Spinal cord (tissue), 9 donors: ENCODE measurements at regions not wholly inside any gene's neighbourhood (a gene's known extent, or its start where the extent isn't known, plus 50 kb on each side); places are given as distances from the start of the nearest gene placed in this dataset.

ENCODE experiments used
- DNase-seq, 6 donors: peaks; one replicate each; pipeline versions ENCODE4 v3.0.0 to v3.0.0-alpha.2; 2013 to 2015; ENCODE audit warnings: low spot score in 6 of 6, low read depth in 4 of 6
- H3K27ac ChIP-seq: one replicate; pipeline ENCODE4 v1.5.1; 2013; ENCODE audit warnings: low read depth, low read length, control low read depth
- H3K27me3 ChIP-seq: one replicate; pipeline ENCODE4 v1.6.1; 2013; ENCODE audit warnings: low read length; ENCODE audit not compliant: control insufficient read depth, insufficient read depth
- H3K36me3 ChIP-seq: one replicate; pipeline ENCODE4 v1.6.1; 2013; ENCODE audit warnings: low read length; ENCODE audit not compliant: control insufficient read depth, insufficient read depth
- H3K4me1 ChIP-seq: one replicate; pipeline ENCODE4 v1.6.1; 2013; ENCODE audit warnings: low read length; ENCODE audit not compliant: control insufficient read depth, insufficient read depth
- H3K4me3 ChIP-seq: one replicate; pipeline ENCODE4 v1.5.1; 2013; ENCODE audit warnings: low read depth, low read length, control low read depth
- H3K9me3 ChIP-seq: one replicate; pipeline ENCODE4 v1.6.1; 2013; ENCODE audit warnings: low read length; ENCODE audit not compliant: control insufficient read depth, insufficient read depth
- WGBS: methylation state at CpG from one replicate; pipeline ENCODE4 v1.1.5; 2013; ENCODE audit warnings: missing lambda C conversion rate; ENCODE audit not compliant: insufficient coverage; 5-methylcytosine and 5-hydroxymethylcytosine counted together
- donor health status: healthy.

GRCh38 chr18:29651122-29651680 lies 1391.3 kb downstream of the DSC3 start:
- Histone ChIP-seq H3K27me3 (no peaks in the 10 kb centered on the region), H3K9me3 (no peaks in the 10 kb centered on the region), H3K4me1 (no peaks in the 10 kb centered on the region), H3K36me3 (no peaks in the 10 kb centered on the region), H3K4me3 (no peak overlapping the region), H3K27ac (no peak overlapping the region)
- no CpG with 5 or more reads among the region's 3 CpGs for WGBS
- DNase-seq = no peak

GRCh38 chr18:29648891-29649290 lies 1393.7 kb downstream of the DSC3 start:
- H3K4me3 ChIP-seq = no peak overlapping the region
- H3K9me3 ChIP-seq = no peaks in the 10 kb centered on the region
- H3K36me3 ChIP-seq = no peaks in the 10 kb centered on the region
- WGBS = no CpG with 5 or more reads among the region's 1 CpG
- no peak for DNase-seq
- no peak overlapping the region for H3K27ac ChIP-seq
- no peaks in the 10 kb centered on the region for H3K4me1 ChIP-seq
- no peaks in the 10 kb centered on the region for H3K27me3 ChIP-seq

GRCh38 chr18:29647700-29648099 lies 1394.8 kb downstream of the DSC3 start:
- no CpG with 5 or more reads among the region's 1 CpG for WGBS
- no peaks in the 10 kb centered on the region for H3K4me1 ChIP-seq
- no peaks in the 10 kb centered on the region for H3K36me3 ChIP-seq
- no peaks in the 10 kb centered on the region for H3K27me3 ChIP-seq
- H3K9me3 ChIP-seq = no peaks in the 10 kb centered on the region
- no peak overlapping the region for H3K27ac ChIP-seq
- H3K4me3 ChIP-seq = no peak overlapping the region
- no peak for DNase-seq

GRCh38 chr18:29644276-29644675 lies 1398.3 kb downstream of the DSC3 start:
- Histone ChIP-seq H3K9me3 (no peaks in the 10 kb centered on the region), H3K36me3 (no peaks in the 10 kb centered on the region), H3K4me1 (no peaks in the 10 kb centered on the region), H3K27me3 (no peaks in the 10 kb centered on the region), H3K4me3 (no peak overlapping the region), H3K27ac (no peak overlapping the region)
- no peak for DNase-seq

- no peak overlapping the region for H3K27ac ChIP-seq
- no peak for DNase-seq
- H3K27me3 ChIP-seq = no peaks in the 10 kb centered on the region
- H3K36me3 ChIP-seq = no peaks in the 10 kb centered on the region
- no peak overlapping the region for H3K4me3 ChIP-seq
- WGBS = 78% methylated on average over 2 of the region's 5 CpGs
- H3K4me1 ChIP-seq = no peaks in the 10 kb centered on the region
- no peaks in the 10 kb centered on the region for H3K9me3 ChIP-seq
These were observed 1413.0 kb downstream of the DSC3 start for GRCh38 chr18:29629493-29630036.

- no peaks in the 10 kb centered on the region for H3K9me3 ChIP-seq
- no peak overlapping the region for H3K27ac ChIP-seq
- H3K4me1 ChIP-seq = no peaks in the 10 kb centered on the region
- no peaks in the 10 kb centered on the region for H3K36me3 ChIP-seq
- H3K4me3 ChIP-seq = no peak overlapping the region
- H3K27me3 ChIP-seq = no peaks in the 10 kb centered on the region
- DNase-seq = no peak
These were observed 1416.4 kb downstream of the DSC3 start for GRCh38 chr18:29626094-29626493.

- no peaks in the 10 kb centered on the region for H3K4me1 ChIP-seq
- H3K36me3 ChIP-seq = no peaks in the 10 kb centered on the region
- H3K4me3 ChIP-seq = no peak overlapping the region
- H3K27ac ChIP-seq = no peak overlapping the region
- no peaks in the 10 kb centered on the region for H3K9me3 ChIP-seq
- no peaks in the 10 kb centered on the region for H3K27me3 ChIP-seq
- DNase-seq = no peak
These were observed 1425.7 kb downstream of the DSC3 start for GRCh38 chr18:29616867-29617266.

- no peak for DNase-seq
- no peaks in the 10 kb centered on the region for H3K36me3 ChIP-seq
- no peak overlapping the region for H3K27ac ChIP-seq
- no peaks in the 10 kb centered on the region for H3K4me1 ChIP-seq
- H3K4me3 ChIP-seq = no peak overlapping the region
- H3K9me3 ChIP-seq = no peaks in the 10 kb centered on the region
- H3K27me3 ChIP-seq = no peaks in the 10 kb centered on the region
These were observed 1432.1 kb upstream of the CDH2 start for GRCh38 chr18:29608982-29609381.

GRCh38 chr18:29605365-29605764 lies 1428.4 kb upstream of the CDH2 start:
- H3K27ac ChIP-seq = no peak overlapping the region
- WGBS = 83% methylated on average over 1 of the region's 1 CpG
- H3K4me3 ChIP-seq = no peak overlapping the region
- H3K36me3 ChIP-seq = no peaks in the 10 kb centered on the region
- H3K4me1 ChIP-seq = no peaks in the 10 kb centered on the region
- no peak for DNase-seq
- H3K9me3 ChIP-seq = no peaks in the 10 kb centered on the region
- H3K27me3 ChIP-seq = no peaks in the 10 kb centered on the region

- DNase-seq = no peak
- WGBS = 100% methylated on average over 3 of the region's 5 CpGs
- no peaks in the 10 kb centered on the region for H3K36me3 ChIP-seq
- no peaks in the 10 kb centered on the region for H3K4me1 ChIP-seq
- no peaks in the 10 kb centered on the region for H3K27me3 ChIP-seq
- no peak overlapping the region for H3K4me3 ChIP-seq
- no peak overlapping the region for H3K27ac ChIP-seq
- H3K9me3 ChIP-seq = no peaks in the 10 kb centered on the region
These were observed 1420.0 kb upstream of the CDH2 start for GRCh38 chr18:29596959-29597358.
